ENCODE measurements at regions not wholly inside any gene's neighbourhood (a gene's known extent, or its start where the extent isn't known, plus 50 kb on each side); places are given as distances from the start of the nearest gene placed in this dataset.

DNA sequence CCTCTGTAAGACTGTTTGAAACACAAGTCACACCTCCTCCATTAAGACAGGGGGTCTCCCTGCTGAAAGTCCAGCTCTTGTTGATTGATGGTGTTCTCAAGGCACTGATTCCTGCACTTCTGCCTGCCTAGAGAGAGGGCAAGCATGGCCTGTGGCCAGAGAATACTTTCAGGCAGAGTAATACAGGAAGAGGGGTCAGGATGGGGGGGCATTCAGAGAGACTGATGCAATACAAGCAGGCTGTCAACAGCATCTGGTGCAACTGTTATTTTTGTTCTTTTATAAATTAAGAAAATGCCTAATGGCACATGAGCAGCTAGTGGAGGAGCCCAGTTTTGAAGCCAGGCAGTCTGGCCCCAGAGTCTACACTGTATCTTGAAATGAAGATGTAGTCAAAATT lies 302.2 kb downstream of the DIRAS2 start:
- TF ChIP-seq, protein P1, sequence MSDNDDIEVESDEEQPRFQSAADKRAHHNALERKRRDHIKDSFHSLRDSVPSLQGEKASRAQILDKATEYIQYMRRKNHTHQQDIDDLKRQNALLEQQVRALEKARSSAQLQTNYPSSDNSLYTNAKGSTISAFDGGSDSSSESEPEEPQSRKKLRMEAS (IDR thresholded peaks at IDR 0.05) = no peak
- TF ChIP-seq TAF1 (IDR thresholded peaks at IDR 0.05; ENCODE audit: low read depth) (no peak), RAD21 (IDR thresholded peaks at IDR 0.05; ENCODE audit: low read depth) (no peak), EP300 (IDR thresholded peaks at IDR 0.05; ENCODE audit: borderline replicate concordance) (no peak)
